GM23248 (cell line): ENCODE measurements at regions not wholly inside any gene's neighbourhood (a gene's known extent, or its start where the extent isn't known, plus 50 kb on each side); places are given as distances from the start of the nearest gene placed in this dataset.
"Not testable (repeated sequence)": the region's sequence is repeated elsewhere in the genome, so short reads cannot be mapped to it uniquely, and the experiment has no call there.

ENCODE experiments used
- DNase-seq: peaks from one replicate; pipeline ENCODE4 v3.0.0-alpha.2; 2015
- H2AFZ ChIP-seq: fragments of 200-600 bp; sonication (generic); 2 replicates; pipeline ENCODE4 v1.6.1; 2016; ENCODE audit warnings: antibody characterized with exemption
- H3F3A ChIP-seq: fragments of 200-600 bp; sonication (generic); 2 replicates; pipeline ENCODE4 v1.6.1; 2016; ENCODE audit warnings: mild to moderate bottlenecking, antibody characterized with exemption, mixed run types; ENCODE audit not compliant: insufficient read depth
- H3K27ac ChIP-seq: fragments of 200-600 bp; sonication (generic); 2 replicates; pipeline ENCODE4 v1.5.1; 2016; ENCODE audit warnings: mild to moderate bottlenecking
- H3K27me3 ChIP-seq: fragments of 200-600 bp; sonication (generic); replicated peaks from 2 replicates; pipeline ENCODE4 v1.6.1; 2016; ENCODE audit warnings: mild to moderate bottlenecking; ENCODE audit not compliant: insufficient read depth
- H3K36me3 ChIP-seq: fragments of 200-600 bp; sonication (generic); 2 replicates; pipeline ENCODE4 v1.6.1; 2016; ENCODE audit warnings: low read depth, mild to moderate bottlenecking
- H3K4me1 ChIP-seq: fragments of 200-600 bp; sonication (generic); 2 replicates; pipeline ENCODE4 v1.6.1; 2016; ENCODE audit warnings: mild to moderate bottlenecking; ENCODE audit not compliant: insufficient read depth
- H3K4me2 ChIP-seq: fragments of 200-600 bp; sonication (generic); one replicate; pipeline ENCODE4 v1.6.1; 2016; ENCODE audit warnings: mild to moderate bottlenecking; ENCODE audit not compliant: unreplicated experiment
- H3K4me3 ChIP-seq: fragments of 200-600 bp; sonication (generic); 2 replicates; pipeline ENCODE4 v1.5.1; 2016; ENCODE audit warnings: mild to moderate bottlenecking
- H3K79me2 ChIP-seq: fragments of 200-600 bp; sonication (generic); 2 replicates; pipeline ENCODE4 v1.6.1; 2016; ENCODE audit warnings: mild to moderate bottlenecking; ENCODE audit not compliant: insufficient read depth
- H3K9ac ChIP-seq: fragments of 200-600 bp; sonication (generic); 2 replicates; pipeline ENCODE4 v1.6.1; 2016; ENCODE audit warnings: mild to moderate bottlenecking
- H3K9me2 ChIP-seq: fragments of 200-600 bp; sonication (generic); 2 replicates; pipeline ENCODE4 v1.6.1; 2016; ENCODE audit warnings: mixed run types, mild to moderate bottlenecking, moderate library complexity; ENCODE audit not compliant: insufficient read depth
- H3K9me3 ChIP-seq: fragments of 200-600 bp; sonication (generic); one replicate; pipeline ENCODE4 v1.6.1; 2017; ENCODE audit warnings: low read depth
- H4K20me1 ChIP-seq: fragments of 200-600 bp; sonication (generic); 2 replicates; pipeline ENCODE4 v1.6.0; 2016; ENCODE audit not compliant: insufficient read depth
- EZH2 ChIP-seq: fragments of 200-600 bp; sonication (generic); IDR thresholded peaks from 2 replicates; pipeline ENCODE4 v1.6.1; 2018; ENCODE audit warnings: antibody characterized with exemption, mild to moderate bottlenecking; ENCODE audit not compliant: insufficient read depth, poor library complexity, severe bottlenecking
- EZH2phosphoT487 ChIP-seq: fragments of 200-600 bp; sonication (generic); IDR thresholded peaks from 2 replicates; pipeline ENCODE4 v1.6.1; 2018; ENCODE audit warnings: antibody characterized with exemption, moderate library complexity, mild to moderate bottlenecking, low read depth; ENCODE audit not compliant: insufficient read depth
- WGBS, 2 experiments: methylation state at CpG; one replicate each; pipeline ENCODE4 v1.1.6; 2015 to 2017; ENCODE audit warnings: low lambda C conversion rate in 2 of 2, low coverage in 1 of 2; ENCODE audit errors: missing lambda C conversion rate in 2 of 2; 5-methylcytosine and 5-hydroxymethylcytosine counted together
- in situ Hi-C: fragments of 300-500 bp; cut with MboI; formaldehyde crosslinking; loops from 2 replicates; pipeline ENCODE4 v1.15.0; 2020

GRCh38 chr9:102237520-102237919, 499.1 kb upstream of the GRIN3A start:
- 7 to 11% methylated on average over 4 of the region's 4 CpGs for WGBS, 2 experiments

GRCh38 chr9:102237094-102237493, 498.6 kb upstream of the GRIN3A start:
- Histone ChIP-seq H3K9ac (no peak overlapping the region), H4K20me1 (no peaks in the 10 kb centered on the region), H3K27ac (no peak overlapping the region), H3K4me2 (no peak overlapping the region), H3K9me2 (no peaks in the 10 kb centered on the region), H3K36me3 (no peaks in the 10 kb centered on the region), H3K4me3 (no peak overlapping the region), H3K4me1 (no peaks in the 10 kb centered on the region), H3K27me3 (no peaks in the 10 kb centered on the region), H2AFZ (no peak overlapping the region), H3F3A (no peaks in the 10 kb centered on the region), H3K9me3 (no peaks in the 10 kb centered on the region), H3K79me2 (no peaks in the 10 kb centered on the region)
- in situ Hi-C loops: no loop called here
- DNase-seq: no peak
- 0 to 4% methylated on average over 1 of the region's 1 CpG for WGBS, 2 experiments
- no peak for TF ChIP-seq EZH2
- TF ChIP-seq EZH2phosphoT487: no peak

More at GRCh38 chr9:102237520-102237919, 499.1 kb upstream of the GRIN3A start:
- no peaks in the 10 kb centered on the region for H3F3A ChIP-seq
- no peak for DNase-seq
- no peaks in the 10 kb centered on the region for H3K9me2 ChIP-seq
- H2AFZ ChIP-seq: no peak overlapping the region
- no peaks in the 10 kb centered on the region for H3K79me2 ChIP-seq
- H3K27ac ChIP-seq: no peak overlapping the region
- no peaks in the 10 kb centered on the region for H3K4me1 ChIP-seq
- no peaks in the 10 kb centered on the region for H4K20me1 ChIP-seq
- no peak for TF ChIP-seq EZH2
- no peak for TF ChIP-seq EZH2phosphoT487
- in situ Hi-C loops: no loop called here
- H3K4me2 ChIP-seq: no peak overlapping the region
- H3K9ac ChIP-seq: no peak overlapping the region
- H3K27me3 ChIP-seq: no peaks in the 10 kb centered on the region
- H3K36me3 ChIP-seq: no peaks in the 10 kb centered on the region
- no peaks in the 10 kb centered on the region for H3K9me3 ChIP-seq
- no peak overlapping the region for H3K4me3 ChIP-seq

- in situ Hi-C loops, H3F3A ChIP-seq, H3K4me2 ChIP-seq, H3K27me3 ChIP-seq, DNase-seq, H2AFZ ChIP-seq, H3K9me2 ChIP-seq, H3K36me3 ChIP-seq, H4K20me1 ChIP-seq, H3K4me3 ChIP-seq, H3K79me2 ChIP-seq, H3K4me1 ChIP-seq, H3K9me3 ChIP-seq, H3K9ac ChIP-seq, H3K27ac ChIP-seq: not testable (repeated sequence)
- 34 to 38% methylated on average over 4 of the region's 4 CpGs for WGBS, 2 experiments
Observed at GRCh38 chr9:102227416-102227815, 489.0 kb upstream of the GRIN3A start.

- Histone ChIP-seq H3K9me3 (no peaks in the 10 kb centered on the region), H3K4me2 (no peak overlapping the region), H3K27me3 (no peaks in the 10 kb centered on the region), H3K27ac (no peak overlapping the region), H2AFZ (no peak overlapping the region), H4K20me1 (no peaks in the 10 kb centered on the region), H3K9me2 (no peaks in the 10 kb centered on the region), H3K36me3 (no peaks in the 10 kb centered on the region), H3K9ac (no peak overlapping the region), H3K4me1 (no peaks in the 10 kb centered on the region), H3K4me3 (no peak overlapping the region), H3K79me2 (no peaks in the 10 kb centered on the region), H3F3A (no peaks in the 10 kb centered on the region)
- in situ Hi-C loops: no loop called here
- 0% methylated on average over 1 of the region's 1 CpG for WGBS, 2 experiments
- TF ChIP-seq EZH2 (no peak), EZH2phosphoT487 (no peak)
- DNase-seq: no peak
Observed at GRCh38 chr9:102225841-102226441, 487.5 kb upstream of the GRIN3A start.

GRCh38 chr9:102223320-102224136, 485.1 kb upstream of the GRIN3A start:
- H3K9ac ChIP-seq, in situ Hi-C loops, H2AFZ ChIP-seq, H3K79me2 ChIP-seq, H4K20me1 ChIP-seq, H3K27ac ChIP-seq, H3K4me3 ChIP-seq, H3K9me2 ChIP-seq, H3K9me3 ChIP-seq, H3K4me2 ChIP-seq, H3F3A ChIP-seq, H3K36me3 ChIP-seq, DNase-seq, H3K4me1 ChIP-seq, H3K27me3 ChIP-seq: not testable (repeated sequence)
- 45 to 49% methylated on average over 27 of the region's 27 CpGs for WGBS, 2 experiments
